ENCODE measurements at regions not wholly inside any gene's neighbourhood (a gene's known extent, or its start where the extent isn't known, plus 50 kb on each side); places are given as distances from the start of the nearest gene placed in this dataset.

- Histone ChIP-seq H3K79me2 (ENCODE audit: low read length) (no peaks in the 10 kb centered on the region), H3K4me3 (ENCODE audit: low read length) (no peak overlapping the region), H3K36me3 (replicated peaks; ENCODE audit: low read depth, low read length) (no peaks in the 10 kb centered on the region), H2AFZ (ENCODE audit: low read depth, low read length) (no peak overlapping the region), H3K27me3 (ENCODE audit: low read depth, low read length) (no peaks in the 10 kb centered on the region), H3K9ac (ENCODE audit: low read length) (no peak overlapping the region), H3K4me2 (ENCODE audit: low read length) (no peak overlapping the region), H3K4me1 (ENCODE audit: low read length) (no peaks in the 10 kb centered on the region), H3K27ac (ENCODE audit: low read length) (no peak overlapping the region), H4K20me1 (ENCODE audit: insufficient read depth, low read length) (no peaks in the 10 kb centered on the region), H3K9me3 (ENCODE audit: insufficient read depth, low read length) (no peaks in the 10 kb centered on the region)
- TF ChIP-seq EZH2phosphoT487 (IDR thresholded peaks at IDR 0.05; ENCODE audit: low read depth), result no peak
- no peak for TF ChIP-seq CTCF (IDR thresholded peaks at IDR 0.05; ENCODE audit: low read depth, low read length)
These were observed 330.1 kb upstream of the RPS6KA3 start for GRCh38 chrX:20596856-20597255.

- Histone ChIP-seq H3K4me2 (ENCODE audit: low read length) (no peak overlapping the region), H3K9me3 (ENCODE audit: insufficient read depth, low read length) (no peaks in the 10 kb centered on the region)
- TF ChIP-seq CTCF (IDR thresholded peaks at IDR 0.05; ENCODE audit: low read depth, low read length), result no peak
- TF ChIP-seq EZH2phosphoT487 (IDR thresholded peaks at IDR 0.05; ENCODE audit: low read depth), result no peak
These were observed 329.3 kb upstream of the RPS6KA3 start for GRCh38 chrX:20595928-20596575.

GRCh38 chrX:20594985-20595384 is 328.3 kb upstream of the RPS6KA3 start:
- TF ChIP-seq EZH2phosphoT487 (IDR thresholded peaks at IDR 0.05; ENCODE audit: low read depth) (no peak), CTCF (IDR thresholded peaks at IDR 0.05; ENCODE audit: low read depth, low read length) (no peak)
- H3K27ac ChIP-seq (ENCODE audit: low read length), result no peak overlapping the region
- H2AFZ ChIP-seq (ENCODE audit: low read depth, low read length), result no peak overlapping the region
- no peaks in the 10 kb centered on the region for H3K27me3 ChIP-seq (ENCODE audit: low read depth, low read length)
- H3K9me3 ChIP-seq (ENCODE audit: insufficient read depth, low read length), result no peaks in the 10 kb centered on the region
- H3K9ac ChIP-seq (ENCODE audit: low read length), result no peak overlapping the region
- H3K4me2 ChIP-seq (ENCODE audit: low read length), result no peak overlapping the region
- no peak overlapping the region for H3K4me3 ChIP-seq (ENCODE audit: low read length)
- no peaks in the 10 kb centered on the region for H3K36me3 ChIP-seq (replicated peaks; ENCODE audit: low read depth, low read length)
- no peaks in the 10 kb centered on the region for H3K4me1 ChIP-seq (ENCODE audit: low read length)
- no peaks in the 10 kb centered on the region for H3K79me2 ChIP-seq (ENCODE audit: low read length)
- H4K20me1 ChIP-seq (ENCODE audit: insufficient read depth, low read length), result no peaks in the 10 kb centered on the region

More at GRCh38 chrX:20595928-20596575, 329.3 kb upstream of the RPS6KA3 start:
- Histone ChIP-seq H3K36me3 (replicated peaks; ENCODE audit: low read depth, low read length) (no peaks in the 10 kb centered on the region), H4K20me1 (ENCODE audit: insufficient read depth, low read length) (no peaks in the 10 kb centered on the region), H3K27ac (ENCODE audit: low read length) (no peak overlapping the region), H2AFZ (ENCODE audit: low read depth, low read length) (no peak overlapping the region), H3K4me1 (ENCODE audit: low read length) (no peaks in the 10 kb centered on the region), H3K79me2 (ENCODE audit: low read length) (no peaks in the 10 kb centered on the region), H3K4me3 (ENCODE audit: low read length) (no peak overlapping the region), H3K9ac (ENCODE audit: low read length) (no peak overlapping the region), H3K27me3 (ENCODE audit: low read depth, low read length) (no peaks in the 10 kb centered on the region)

- Histone ChIP-seq H3K27ac (ENCODE audit: low read length) (no peak overlapping the region), H3K4me2 (ENCODE audit: low read length) (no peak overlapping the region), H3K9ac (ENCODE audit: low read length) (no peak overlapping the region), H3K4me1 (ENCODE audit: low read length) (no peaks in the 10 kb centered on the region), H3K9me3 (ENCODE audit: insufficient read depth, low read length) (no peaks in the 10 kb centered on the region), H3K36me3 (replicated peaks; ENCODE audit: low read depth, low read length) (no peaks in the 10 kb centered on the region), H4K20me1 (ENCODE audit: insufficient read depth, low read length) (no peaks in the 10 kb centered on the region), H2AFZ (ENCODE audit: low read depth, low read length) (no peak overlapping the region), H3K27me3 (ENCODE audit: low read depth, low read length) (no peaks in the 10 kb centered on the region), H3K4me3 (ENCODE audit: low read length) (no peak overlapping the region), H3K79me2 (ENCODE audit: low read length) (no peaks in the 10 kb centered on the region)
- no peak for TF ChIP-seq EZH2phosphoT487 (IDR thresholded peaks at IDR 0.05; ENCODE audit: low read depth)
- no peak for TF ChIP-seq CTCF (IDR thresholded peaks at IDR 0.05; ENCODE audit: low read depth, low read length)
These were observed 327.1 kb upstream of the RPS6KA3 start for GRCh38 chrX:20593836-20594235.
